Right lobe of liver (tissue), 4 donors: ENCODE measurements at regions not wholly inside any gene's neighbourhood (a gene's known extent, or its start where the extent isn't known, plus 50 kb on each side); places are given as distances from the start of the nearest gene placed in this dataset.

ENCODE experiments used
- CTCF ChIP-seq, 4 donors: fragments of 200-600 bp in 3 of 4; fragments of 450-650 bp in 1 of 4; IDR thresholded peaks; one replicate each; pipeline versions ENCODE4 v1.5.1 to v1.8.0; 2016 to 2022; ENCODE audit warnings: antibody characterized with exemption in 4 of 4, mild to moderate bottlenecking in 2 of 4
- POLR2A ChIP-seq: fragments of 450-650 bp; IDR thresholded peaks from one replicate; pipeline ENCODE4 v1.6.1; 2017; ENCODE audit warnings: antibody characterized with exemption, mild to moderate bottlenecking
- donor health status: DM: no; HTN: no; CAD: no.
- donor health status: DM: no; HTN: no; CAD: no.
- donor health status: DM: no; HTN: yes; CAD: no.

DNA sequence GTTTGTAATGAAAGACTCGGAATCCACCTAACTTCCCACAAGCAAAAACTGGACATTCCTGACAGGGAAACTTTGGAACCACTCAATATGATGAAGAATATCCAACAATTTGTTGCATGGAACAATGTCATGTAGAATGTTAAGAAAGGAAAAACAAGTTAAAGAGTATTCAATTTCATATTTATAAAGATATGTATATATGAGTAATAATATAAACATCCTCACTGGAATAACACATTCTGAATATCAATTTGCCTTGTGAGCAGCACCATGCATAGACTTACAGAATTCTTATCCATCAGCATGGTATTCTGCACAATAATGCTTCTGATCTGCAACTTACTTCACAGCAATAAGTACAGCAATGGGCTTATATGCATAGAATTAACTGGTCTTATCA lies 650.3 kb downstream of the SEMA5A start:
- TF ChIP-seq POLR2A (no peak), CTCF (IDR thresholded peaks at IDR 0.05) (no peak)
